ENCODE measurements at regions not wholly inside any gene's neighbourhood (a gene's known extent, or its start where the extent isn't known, plus 50 kb on each side); places are given as distances from the start of the nearest gene placed in this dataset.

GRCh38 chr4:149108626-149109025 lies 666.4 kb upstream of the NR3C2 start:
- H3K9me3 Mint-ChIP-seq (ENCODE audit: unreplicated experiment): no peaks in the 10 kb centered on the region
- no peaks in the 10 kb centered on the region for H3K27me3 Mint-ChIP-seq (ENCODE audit: insufficient read depth, unreplicated experiment)
- no peak for DNase-seq (ENCODE audit: unreplicated experiment)
- no peak overlapping the region for H3K4me3 Mint-ChIP-seq (ENCODE audit: unreplicated experiment)
- no peak for TF ChIP-seq CTCF (IDR thresholded peaks at IDR 0.05; ENCODE audit: unreplicated experiment)
- no peak overlapping the region for H3K27ac Mint-ChIP-seq (ENCODE audit: low read depth, unreplicated experiment)
- CTCF ChIA-PET: no interaction called here
- peaks cover 8% of the 10 kb centered on the region for H3K4me1 Mint-ChIP-seq (ENCODE audit: insufficient read depth, unreplicated experiment)
- intact Hi-C loops (cut with micrococcal nuclease): no loop called here
- BruUV-seq (replicated peaks): no TSS peak
- no peaks in the 10 kb centered on the region for H3K36me3 Mint-ChIP-seq (ENCODE audit: insufficient read depth, unreplicated experiment)
- POLR2A ChIA-PET: no interaction called here

- H3K4me3 Mint-ChIP-seq (ENCODE audit: unreplicated experiment): no peak overlapping the region
- no peaks in the 10 kb centered on the region for H3K9me3 Mint-ChIP-seq (ENCODE audit: unreplicated experiment)
- H3K4me1 Mint-ChIP-seq (ENCODE audit: insufficient read depth, unreplicated experiment): peaks cover 5% of the 10 kb centered on the region
- no TSS peak for BruUV-seq (replicated peaks)
- POLR2A ChIA-PET: interaction anchor here (0.6 to 0.7 kb wide), 3 partner anchors 172 to 1904 kb away, joined by 3 to 4 read pairs (median 3); no protein-coding TSS in a partner anchor
- no peaks in the 10 kb centered on the region for H3K27me3 Mint-ChIP-seq (ENCODE audit: insufficient read depth, unreplicated experiment)
- no peak overlapping the region for H3K27ac Mint-ChIP-seq (ENCODE audit: low read depth, unreplicated experiment)
- H3K36me3 Mint-ChIP-seq (ENCODE audit: insufficient read depth, unreplicated experiment): no peaks in the 10 kb centered on the region
- DNase-seq (ENCODE audit: unreplicated experiment): no peak
- intact Hi-C loops (cut with micrococcal nuclease): no loop called here
- TF ChIP-seq CTCF (IDR thresholded peaks at IDR 0.05; ENCODE audit: unreplicated experiment): no peak
- CTCF ChIA-PET: no interaction called here
These were observed 660.6 kb upstream of the NR3C2 start for GRCh38 chr4:149102765-149103164.

GRCh38 chr4:149101649-149102048 lies 659.4 kb upstream of the NR3C2 start:
- ChIA-PET CTCF (interaction anchor here (0.7 kb wide), 1 partner anchor 381 kb away, joined by 4 read pairs; no protein-coding TSS in a partner anchor), POLR2A (no interaction called here)
- H3K36me3 Mint-ChIP-seq (ENCODE audit: insufficient read depth, unreplicated experiment): no peaks in the 10 kb centered on the region
- no peak for DNase-seq (ENCODE audit: unreplicated experiment)
- peaks cover 5% of the 10 kb centered on the region for H3K4me1 Mint-ChIP-seq (ENCODE audit: insufficient read depth, unreplicated experiment)
- intact Hi-C loops (cut with micrococcal nuclease): no loop called here
- TF ChIP-seq CTCF (IDR thresholded peaks at IDR 0.05; ENCODE audit: unreplicated experiment): no peak
- BruUV-seq (replicated peaks): no TSS peak
- H3K27me3 Mint-ChIP-seq (ENCODE audit: insufficient read depth, unreplicated experiment): no peaks in the 10 kb centered on the region
- no peak overlapping the region for H3K4me3 Mint-ChIP-seq (ENCODE audit: unreplicated experiment)
- no peak overlapping the region for H3K27ac Mint-ChIP-seq (ENCODE audit: low read depth, unreplicated experiment)
- no peaks in the 10 kb centered on the region for H3K9me3 Mint-ChIP-seq (ENCODE audit: unreplicated experiment)

GRCh38 chr4:149095811-149096210 lies 653.6 kb upstream of the NR3C2 start:
- no TSS peak for BruUV-seq (replicated peaks)
- no peak for DNase-seq (ENCODE audit: unreplicated experiment)
- POLR2A ChIA-PET: no interaction called here
- Mint-ChIP-seq H3K36me3 (ENCODE audit: insufficient read depth, unreplicated experiment) (no peaks in the 10 kb centered on the region), H3K4me1 (ENCODE audit: insufficient read depth, unreplicated experiment) (no peaks in the 10 kb centered on the region), H3K9me3 (ENCODE audit: unreplicated experiment) (peaks cover 7% of the 10 kb centered on the region), H3K27me3 (ENCODE audit: insufficient read depth, unreplicated experiment) (no peaks in the 10 kb centered on the region), H3K27ac (ENCODE audit: low read depth, unreplicated experiment) (no peak overlapping the region), H3K4me3 (ENCODE audit: unreplicated experiment) (no peak overlapping the region)
- no peak for TF ChIP-seq CTCF (IDR thresholded peaks at IDR 0.05; ENCODE audit: unreplicated experiment)
- intact Hi-C loops (cut with micrococcal nuclease): no loop called here
- CTCF ChIA-PET: no interaction called here
